ENCODE measurements at regions not wholly inside any gene's neighbourhood (a gene's known extent, or its start where the extent isn't known, plus 50 kb on each side); places are given as distances from the start of the nearest gene placed in this dataset.

DNA sequence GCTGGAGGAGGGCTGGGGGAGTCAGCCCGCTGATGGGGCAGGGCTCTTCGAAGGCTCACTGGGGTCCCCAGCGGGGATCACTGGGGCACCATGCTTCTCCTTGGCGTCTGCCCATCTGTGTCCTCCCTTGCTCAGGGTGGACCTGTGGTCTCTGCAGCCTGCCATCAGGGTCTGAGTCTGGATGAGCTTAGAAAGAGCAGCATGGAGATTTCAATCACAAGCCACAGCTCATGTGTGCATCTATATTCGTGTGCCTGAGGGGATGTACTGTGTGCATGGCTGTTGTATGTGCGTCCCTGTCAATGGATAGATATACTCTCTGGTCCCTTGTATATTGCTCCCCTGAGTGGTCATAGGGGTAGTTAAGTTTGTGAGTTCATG, 126.6 kb upstream of the SDK2 start:
- TF ChIP-seq, protein P1, sequence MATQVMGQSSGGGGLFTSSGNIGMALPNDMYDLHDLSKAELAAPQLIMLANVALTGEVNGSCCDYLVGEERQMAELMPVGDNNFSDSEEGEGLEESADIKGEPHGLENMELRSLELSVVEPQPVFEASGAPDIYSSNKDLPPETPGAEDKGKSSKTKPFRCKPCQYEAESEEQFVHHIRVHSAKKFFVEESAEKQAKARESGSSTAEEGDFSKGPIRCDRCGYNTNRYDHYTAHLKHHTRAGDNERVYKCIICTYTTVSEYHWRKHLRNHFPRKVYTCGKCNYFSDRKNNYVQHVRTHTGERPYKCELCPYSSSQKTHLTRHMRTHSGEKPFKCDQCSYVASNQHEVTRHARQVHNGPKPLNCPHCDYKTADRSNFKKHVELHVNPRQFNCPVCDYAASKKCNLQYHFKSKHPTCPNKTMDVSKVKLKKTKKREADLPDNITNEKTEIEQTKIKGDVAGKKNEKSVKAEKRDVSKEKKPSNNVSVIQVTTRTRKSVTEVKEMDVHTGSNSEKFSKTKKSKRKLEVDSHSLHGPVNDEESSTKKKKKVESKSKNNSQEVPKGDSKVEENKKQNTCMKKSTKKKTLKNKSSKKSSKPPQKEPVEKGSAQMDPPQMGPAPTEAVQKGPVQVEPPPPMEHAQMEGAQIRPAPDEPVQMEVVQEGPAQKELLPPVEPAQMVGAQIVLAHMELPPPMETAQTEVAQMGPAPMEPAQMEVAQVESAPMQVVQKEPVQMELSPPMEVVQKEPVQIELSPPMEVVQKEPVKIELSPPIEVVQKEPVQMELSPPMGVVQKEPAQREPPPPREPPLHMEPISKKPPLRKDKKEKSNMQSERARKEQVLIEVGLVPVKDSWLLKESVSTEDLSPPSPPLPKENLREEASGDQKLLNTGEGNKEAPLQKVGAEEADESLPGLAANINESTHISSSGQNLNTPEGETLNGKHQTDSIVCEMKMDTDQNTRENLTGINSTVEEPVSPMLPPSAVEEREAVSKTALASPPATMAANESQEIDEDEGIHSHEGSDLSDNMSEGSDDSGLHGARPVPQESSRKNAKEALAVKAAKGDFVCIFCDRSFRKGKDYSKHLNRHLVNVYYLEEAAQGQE (IDR thresholded peaks at IDR 0.05; ENCODE audit: borderline replicate concordance): no peak
- TF ChIP-seq POLR2AphosphoS5 (IDR thresholded peaks at IDR 0.05) (no peak), TAF1 (IDR thresholded peaks at IDR 0.05; ENCODE audit: low read depth) (no peak)
- no peak overlapping the region for H3K9ac ChIP-seq (ENCODE audit: low read length)

DNA sequence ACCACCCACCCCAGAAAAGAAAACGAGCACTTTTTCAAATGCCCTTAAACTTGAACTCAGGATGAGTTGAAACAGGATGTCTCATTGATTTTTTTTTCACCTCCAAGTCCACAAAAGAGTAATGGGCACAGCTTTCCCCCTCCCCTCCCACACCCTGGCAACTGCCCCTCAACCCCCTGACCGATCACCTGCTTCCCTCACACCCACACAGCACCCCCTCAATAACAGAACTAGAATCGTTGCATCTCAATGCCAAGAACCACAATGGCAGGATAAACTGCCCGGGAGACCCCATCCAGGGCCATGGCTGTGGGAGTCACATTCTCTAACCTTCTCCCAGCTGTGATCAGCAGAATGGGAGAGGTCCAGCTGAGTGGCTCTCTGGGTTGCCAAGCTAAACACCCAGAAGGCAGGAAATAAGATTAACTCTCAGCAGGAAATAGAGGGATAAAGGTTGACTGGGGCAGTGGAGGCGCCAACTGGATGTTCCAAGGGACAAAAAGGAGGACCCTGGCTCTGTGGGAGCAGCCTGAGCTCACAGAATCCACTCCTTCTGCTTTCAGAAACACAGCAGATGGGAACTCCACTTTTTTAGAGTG, 128.0 kb upstream of the SDK2 start:
- Histone ChIP-seq H2AFZ (ENCODE audit: low read depth, low read length) (no peak overlapping the region), H3K4me3 (ENCODE audit: low read length) (no peak overlapping the region), H3K79me2 (replicated peaks; ENCODE audit: insufficient read depth, low read length) (no peaks in the 10 kb centered on the region), H3K4me2 (ENCODE audit: low read length) (no peak overlapping the region), H3K27me3 (ENCODE audit: insufficient read depth, low read depth, low read length) (no peaks in the 10 kb centered on the region), H3K36me3 (ENCODE audit: insufficient read depth, low read length) (no peaks in the 10 kb centered on the region), H3K9me2 (ENCODE audit: insufficient read depth, low read length) (no peaks in the 10 kb centered on the region), H3K9me3 (ENCODE audit: low read length) (no peaks in the 10 kb centered on the region), H4K20me1 (ENCODE audit: insufficient read depth) (no peaks in the 10 kb centered on the region), H3K9ac (ENCODE audit: low read length) (no peak overlapping the region), H3K27ac (ENCODE audit: low read length) (no peak overlapping the region), H3F3A (ENCODE audit: insufficient read depth, low read length, poor library complexity, severe bottlenecking) (no peaks in the 10 kb centered on the region)
- TF ChIP-seq POLR2AphosphoS5 (IDR thresholded peaks at IDR 0.05) (no peak), EP300 (conservative IDR thresholded peaks at IDR 0.05; ENCODE audit: poor library complexity, severe bottlenecking) (no peak), RAD21 (conservative IDR thresholded peaks at IDR 0.05) (no peak), MXI1 (conservative IDR thresholded peaks at IDR 0.05; ENCODE audit: poor library complexity, severe bottlenecking) (no peak), TAF1 (IDR thresholded peaks at IDR 0.05; ENCODE audit: low read depth) (no peak), EZH2 (IDR thresholded peaks at IDR 0.05; ENCODE audit: borderline replicate concordance, insufficient read depth, low read length, poor library complexity, severe bottlenecking) (no peak), SMC3 (conservative IDR thresholded peaks at IDR 0.05; ENCODE audit: poor library complexity) (no peak)
- TF ChIP-seq, protein P2, sequence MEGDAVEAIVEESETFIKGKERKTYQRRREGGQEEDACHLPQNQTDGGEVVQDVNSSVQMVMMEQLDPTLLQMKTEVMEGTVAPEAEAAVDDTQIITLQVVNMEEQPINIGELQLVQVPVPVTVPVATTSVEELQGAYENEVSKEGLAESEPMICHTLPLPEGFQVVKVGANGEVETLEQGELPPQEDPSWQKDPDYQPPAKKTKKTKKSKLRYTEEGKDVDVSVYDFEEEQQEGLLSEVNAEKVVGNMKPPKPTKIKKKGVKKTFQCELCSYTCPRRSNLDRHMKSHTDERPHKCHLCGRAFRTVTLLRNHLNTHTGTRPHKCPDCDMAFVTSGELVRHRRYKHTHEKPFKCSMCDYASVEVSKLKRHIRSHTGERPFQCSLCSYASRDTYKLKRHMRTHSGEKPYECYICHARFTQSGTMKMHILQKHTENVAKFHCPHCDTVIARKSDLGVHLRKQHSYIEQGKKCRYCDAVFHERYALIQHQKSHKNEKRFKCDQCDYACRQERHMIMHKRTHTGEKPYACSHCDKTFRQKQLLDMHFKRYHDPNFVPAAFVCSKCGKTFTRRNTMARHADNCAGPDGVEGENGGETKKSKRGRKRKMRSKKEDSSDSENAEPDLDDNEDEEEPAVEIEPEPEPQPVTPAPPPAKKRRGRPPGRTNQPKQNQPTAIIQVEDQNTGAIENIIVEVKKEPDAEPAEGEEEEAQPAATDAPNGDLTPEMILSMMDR (IDR thresholded peaks at IDR 0.05; ENCODE audit: poor library complexity, severe bottlenecking): no peak
- TF ChIP-seq, protein P1 (IDR thresholded peaks at IDR 0.05; ENCODE audit: borderline replicate concordance): no peak

More for the DNA sequence above, 126.6 kb upstream of the SDK2 start:
- Histone ChIP-seq H3F3A (ENCODE audit: insufficient read depth, low read length, poor library complexity, severe bottlenecking) (no peaks in the 10 kb centered on the region), H3K79me2 (replicated peaks; ENCODE audit: insufficient read depth, low read length) (no peaks in the 10 kb centered on the region), H3K9me2 (ENCODE audit: insufficient read depth, low read length) (no peaks in the 10 kb centered on the region), H3K36me3 (ENCODE audit: insufficient read depth, low read length) (no peaks in the 10 kb centered on the region), H4K20me1 (ENCODE audit: insufficient read depth) (no peaks in the 10 kb centered on the region), H3K27me3 (ENCODE audit: insufficient read depth, low read depth, low read length) (no peaks in the 10 kb centered on the region), H3K4me2 (ENCODE audit: low read length) (no peak overlapping the region), H2AFZ (ENCODE audit: low read depth, low read length) (no peak overlapping the region), H3K27ac (ENCODE audit: low read length) (no peak overlapping the region), H3K4me3 (ENCODE audit: low read length) (no peak overlapping the region), H3K9me3 (ENCODE audit: low read length) (no peaks in the 10 kb centered on the region)

All from neural cell (in vitro differentiated cells).